ENCODE measurements at regions not wholly inside any gene's neighbourhood (a gene's known extent, or its start where the extent isn't known, plus 50 kb on each side); places are given as distances from the start of the nearest gene placed in this dataset.

DNA sequence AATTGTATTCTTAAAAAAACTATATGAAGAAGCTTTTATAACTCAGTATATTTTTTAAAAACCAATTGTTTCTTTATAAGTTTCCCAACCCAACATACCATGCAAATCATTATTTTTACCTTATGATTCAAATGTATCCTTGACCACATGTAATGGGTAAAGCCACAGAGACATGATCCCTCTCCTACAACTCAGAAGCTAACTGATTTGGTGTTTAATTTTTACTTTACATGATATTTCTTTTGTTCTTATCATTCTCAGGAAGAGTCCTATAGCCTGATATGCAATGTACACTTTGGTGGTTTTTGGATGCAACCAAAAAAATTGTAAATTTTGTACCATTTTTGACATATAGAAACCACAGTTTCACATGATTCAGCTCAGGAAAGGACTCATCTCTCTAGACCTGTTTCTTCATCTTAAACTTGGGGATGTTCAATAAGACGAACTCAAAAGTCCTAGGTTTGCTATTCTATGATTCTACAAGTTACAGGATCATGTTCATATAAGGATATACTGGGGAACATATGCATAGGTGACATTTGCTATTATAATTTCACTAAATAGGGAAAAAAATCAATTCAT is 85.2 kb upstream of the RBBP8 start:
- TF ChIP-seq, protein P1, sequence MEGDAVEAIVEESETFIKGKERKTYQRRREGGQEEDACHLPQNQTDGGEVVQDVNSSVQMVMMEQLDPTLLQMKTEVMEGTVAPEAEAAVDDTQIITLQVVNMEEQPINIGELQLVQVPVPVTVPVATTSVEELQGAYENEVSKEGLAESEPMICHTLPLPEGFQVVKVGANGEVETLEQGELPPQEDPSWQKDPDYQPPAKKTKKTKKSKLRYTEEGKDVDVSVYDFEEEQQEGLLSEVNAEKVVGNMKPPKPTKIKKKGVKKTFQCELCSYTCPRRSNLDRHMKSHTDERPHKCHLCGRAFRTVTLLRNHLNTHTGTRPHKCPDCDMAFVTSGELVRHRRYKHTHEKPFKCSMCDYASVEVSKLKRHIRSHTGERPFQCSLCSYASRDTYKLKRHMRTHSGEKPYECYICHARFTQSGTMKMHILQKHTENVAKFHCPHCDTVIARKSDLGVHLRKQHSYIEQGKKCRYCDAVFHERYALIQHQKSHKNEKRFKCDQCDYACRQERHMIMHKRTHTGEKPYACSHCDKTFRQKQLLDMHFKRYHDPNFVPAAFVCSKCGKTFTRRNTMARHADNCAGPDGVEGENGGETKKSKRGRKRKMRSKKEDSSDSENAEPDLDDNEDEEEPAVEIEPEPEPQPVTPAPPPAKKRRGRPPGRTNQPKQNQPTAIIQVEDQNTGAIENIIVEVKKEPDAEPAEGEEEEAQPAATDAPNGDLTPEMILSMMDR (IDR thresholded peaks at IDR 0.05; ENCODE audit: extremely low read depth, missing control alignments) = no peak
- DNase-seq (ENCODE audit: low spot score) = no peak

DNA sequence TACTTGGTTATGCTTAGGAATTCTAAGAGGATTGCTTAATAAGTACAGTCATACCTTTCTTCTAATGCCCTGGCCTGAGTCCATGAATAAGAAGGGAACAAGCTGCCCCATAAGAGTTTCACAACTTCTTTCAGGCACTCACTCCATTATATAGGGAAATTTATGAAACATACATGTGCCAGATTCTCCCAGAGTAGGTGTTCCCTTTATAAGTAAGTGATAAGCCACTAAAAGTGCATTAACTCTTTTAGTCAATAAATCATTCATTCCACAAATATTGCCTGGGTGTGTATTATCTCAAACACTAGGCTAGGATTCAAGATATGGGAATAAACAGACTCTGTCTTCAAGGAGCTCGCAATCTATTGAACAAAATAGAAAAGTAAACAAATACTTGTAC is 84.5 kb upstream of the RBBP8 start:
- DNase-seq (ENCODE audit: low spot score) = no peak
- TF ChIP-seq, protein P1 (IDR thresholded peaks at IDR 0.05; ENCODE audit: extremely low read depth, missing control alignments) = no peak

DNA sequence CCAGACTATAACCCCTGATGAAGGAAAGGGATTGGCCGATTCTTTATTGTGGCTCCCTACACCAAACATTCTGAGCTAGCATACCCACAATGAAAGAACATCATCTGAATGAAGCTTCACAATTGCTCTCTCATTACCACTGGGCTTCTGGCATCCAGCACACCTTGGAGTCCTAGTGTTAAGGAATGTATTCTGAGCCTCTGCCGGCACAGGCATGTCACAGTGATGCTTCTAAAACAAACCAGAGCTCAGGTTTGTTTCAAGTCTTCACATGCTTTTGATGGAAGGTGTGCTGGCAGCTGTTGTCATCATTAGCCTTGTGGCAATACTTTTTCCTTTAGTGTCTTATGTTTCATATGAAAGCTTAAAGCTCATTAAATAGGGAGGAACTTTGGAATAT is 76.3 kb upstream of the RBBP8 start:
- no peak for DNase-seq (ENCODE audit: low spot score)
- TF ChIP-seq, protein P1 (IDR thresholded peaks at IDR 0.05; ENCODE audit: extremely low read depth, missing control alignments) = no peak

DNA sequence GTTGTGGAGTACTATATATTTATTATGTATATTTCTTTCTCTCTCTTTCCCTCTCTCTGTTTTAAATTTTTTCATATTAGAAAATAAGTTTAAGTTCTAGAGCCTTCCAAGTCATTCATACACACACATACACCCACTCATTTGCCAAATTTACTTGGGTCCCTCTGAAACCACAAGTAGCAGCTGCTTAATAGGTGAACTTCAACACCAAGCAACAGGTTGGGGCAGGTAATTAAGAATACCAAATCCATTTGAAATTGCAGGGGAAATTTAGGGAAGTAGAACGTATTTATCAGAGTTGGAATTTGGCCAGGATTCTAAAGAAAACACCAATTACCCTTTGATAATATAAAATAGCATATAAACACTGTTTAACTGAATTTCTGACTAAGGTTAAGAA is 75.0 kb upstream of the RBBP8 start:
- no peak for DNase-seq (ENCODE audit: low spot score)

DNA sequence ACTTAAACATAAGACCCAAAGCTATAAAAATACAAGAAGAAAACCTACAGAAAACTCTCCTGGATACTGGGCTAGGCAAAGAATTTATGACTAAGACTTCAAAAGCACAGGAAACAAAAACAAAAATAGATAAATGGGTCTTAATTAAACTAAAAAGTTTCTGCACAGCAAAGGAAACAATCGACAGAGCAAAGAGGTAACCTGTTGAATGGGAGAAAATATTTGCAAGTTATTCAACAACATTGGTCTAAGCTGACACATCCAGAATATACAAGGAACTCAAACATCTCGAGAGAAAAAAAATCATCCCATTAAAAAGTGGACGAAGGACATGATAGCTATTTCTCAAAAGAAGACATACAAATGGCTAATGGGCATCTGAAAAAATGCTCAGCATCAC is 72.3 kb upstream of the RBBP8 start:
- TF ChIP-seq, protein P1 (IDR thresholded peaks at IDR 0.05; ENCODE audit: extremely low read depth, missing control alignments) = no peak
- DNase-seq (ENCODE audit: low spot score) = no peak

More for the DNA sequence above, 75.0 kb upstream of the RBBP8 start:
- TF ChIP-seq, protein P1 (IDR thresholded peaks at IDR 0.05; ENCODE audit: extremely low read depth, missing control alignments) = no peak

DNA sequence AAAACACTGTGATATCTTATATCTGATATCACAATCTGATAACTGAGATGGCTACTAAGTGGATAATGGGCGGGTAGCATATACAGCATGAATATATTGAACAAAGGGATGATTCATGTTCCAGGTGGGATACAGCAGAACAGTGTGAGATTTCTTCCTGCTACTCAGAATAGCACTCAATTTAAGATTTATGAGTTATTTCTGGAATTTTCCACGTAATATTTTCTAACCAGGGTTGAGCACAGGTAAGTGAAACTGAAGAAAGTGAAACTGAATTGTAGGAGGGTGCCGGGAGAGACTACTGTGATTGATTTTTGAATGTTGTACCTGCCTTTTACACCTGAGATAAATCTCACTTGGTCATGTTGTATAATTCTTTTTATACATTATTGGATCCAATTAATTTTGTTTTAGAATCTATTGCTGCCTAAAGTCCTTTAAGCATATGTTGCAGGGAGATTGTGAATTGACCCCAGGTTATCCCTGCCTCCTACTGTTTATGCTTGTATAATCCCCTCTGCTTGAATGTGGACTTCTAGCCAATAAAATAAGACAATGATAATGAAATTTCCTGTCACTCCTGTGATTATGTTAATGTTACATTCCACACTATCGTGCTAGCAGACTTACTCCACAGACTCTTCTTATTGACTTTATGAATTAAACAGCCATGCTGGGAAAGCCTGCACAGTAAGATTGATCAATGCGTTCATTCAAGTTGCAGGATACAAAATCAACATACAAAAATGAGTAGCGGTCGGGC is 67.6 kb upstream of the RBBP8 start:
- TF ChIP-seq, protein P1 (IDR thresholded peaks at IDR 0.05; ENCODE audit: extremely low read depth, missing control alignments) = no peak
- DNase-seq (ENCODE audit: low spot score) = no peak

DNA sequence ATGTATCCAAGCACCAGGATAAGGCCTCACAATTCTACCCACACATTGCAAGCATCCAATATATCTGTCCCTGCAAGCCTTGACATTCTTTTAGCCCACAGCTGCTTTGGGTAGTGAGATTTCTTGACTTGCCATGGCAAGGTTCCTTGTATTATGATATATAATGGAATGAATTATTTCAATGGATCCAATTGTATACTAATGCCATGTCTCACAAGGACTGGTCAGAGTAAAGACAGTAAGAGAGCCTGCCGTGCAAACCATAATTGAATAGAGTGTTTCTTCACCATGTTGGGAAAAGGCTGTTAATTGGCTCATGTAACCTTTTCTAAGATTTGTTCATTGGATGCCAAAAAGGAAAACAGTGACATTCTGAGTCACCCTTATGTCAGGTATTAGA is 64.3 kb upstream of the RBBP8 start:
- DNase-seq (ENCODE audit: low spot score) = no peak
- TF ChIP-seq, protein P1 (IDR thresholded peaks at IDR 0.05; ENCODE audit: extremely low read depth, missing control alignments) = no peak

All from GM20000 (cell line).